ENCODE measurements at regions not wholly inside any gene's neighbourhood (a gene's known extent, or its start where the extent isn't known, plus 50 kb on each side); places are given as distances from the start of the nearest gene placed in this dataset.

GRCh38 chr3:86737517-86737916, 253.4 kb downstream of the VGLL3 start:
- no peak for TF ChIP-seq CTCF (conservative IDR thresholded peaks at IDR 0.05; ENCODE audit: low read length)
- TF ChIP-seq EZH2phosphoT487 (IDR thresholded peaks at IDR 0.05; ENCODE audit: borderline replicate concordance, low read depth, low read length), result no peak

Measured in OCI-LY7 (cell line).